LNCAP (cell line): ENCODE measurements at regions not wholly inside any gene's neighbourhood (a gene's known extent, or its start where the extent isn't known, plus 50 kb on each side); places are given as distances from the start of the nearest gene placed in this dataset.

Experiments used
- CTCF ChIP-seq: fragments of 450-650 bp; IDR thresholded peaks from 2 replicates; pipeline ENCODE4 v1.5.1; 2017; ENCODE audit warnings: mild to moderate bottlenecking

- TF ChIP-seq CTCF, result no peak
These were observed 64.5 kb downstream of the TUSC1 start for GRCh38 chr9:25613709-25614108.

- no peak for TF ChIP-seq CTCF
These were observed 75.1 kb downstream of the TUSC1 start for GRCh38 chr9:25603106-25603505.

- TF ChIP-seq CTCF, result no peak
These were observed 75.7 kb downstream of the TUSC1 start for GRCh38 chr9:25602400-25603044.

- TF ChIP-seq CTCF, result no peak
These were observed 77.7 kb downstream of the TUSC1 start for GRCh38 chr9:25600501-25600900.

GRCh38 chr9:25584611-25585010 is 93.6 kb downstream of the TUSC1 start:
- no peak for TF ChIP-seq CTCF

GRCh38 chr9:25573281-25573680 is 105.0 kb downstream of the TUSC1 start:
- no peak for TF ChIP-seq CTCF

GRCh38 chr9:25571491-25571890 is 106.8 kb downstream of the TUSC1 start:
- TF ChIP-seq CTCF, result no peak

- TF ChIP-seq CTCF, result no peak
These were observed 107.4 kb downstream of the TUSC1 start for GRCh38 chr9:25570802-25571201.
